OCI-LY1 (cell line): ENCODE measurements at regions not wholly inside any gene's neighbourhood (a gene's known extent, or its start where the extent isn't known, plus 50 kb on each side); places are given as distances from the start of the nearest gene placed in this dataset.

ENCODE experiments used
- EZH2 ChIP-seq: fragments of 200-600 bp; sonication (generic), shearing (Covaris generic); IDR thresholded peaks from 2 replicates; pipeline ENCODE4 v1.8.0; 2017; ENCODE audit warnings: borderline replicate concordance, mixed run types, mild to moderate bottlenecking, antibody characterized with exemption, low read length, moderate library complexity, mixed read lengths
- TF ChIP-seq, protein P1 (sequence below): fragments of 200-600 bp; sonication (generic), shearing (Covaris generic); IDR thresholded peaks from 2 replicates; pipeline ENCODE4 v1.5.1; 2017; ENCODE audit warnings: mild to moderate bottlenecking, antibody characterized with exemption, low read length, moderate library complexity, mixed read lengths

DNA sequence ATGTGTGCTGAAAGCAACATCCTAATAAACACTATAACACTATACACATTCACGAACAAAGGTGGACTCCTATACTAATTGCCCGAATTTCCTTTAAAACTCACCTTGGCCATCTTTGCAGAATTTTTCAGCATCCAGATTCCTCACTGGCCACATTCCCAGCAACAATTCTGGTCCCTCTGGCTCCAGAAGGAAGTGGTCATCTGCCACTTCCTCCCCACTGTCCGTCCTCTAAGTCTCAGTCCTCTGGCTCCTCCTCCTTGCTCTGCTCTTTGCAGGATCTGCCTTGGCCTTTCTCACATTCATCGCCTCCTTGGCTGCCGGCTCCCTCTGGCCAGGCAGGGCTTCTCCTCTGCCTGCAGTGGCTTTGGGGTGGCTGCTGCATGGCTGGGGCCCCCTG lies 426.0 kb downstream of the FUT8 start:
- TF ChIP-seq, protein P1, sequence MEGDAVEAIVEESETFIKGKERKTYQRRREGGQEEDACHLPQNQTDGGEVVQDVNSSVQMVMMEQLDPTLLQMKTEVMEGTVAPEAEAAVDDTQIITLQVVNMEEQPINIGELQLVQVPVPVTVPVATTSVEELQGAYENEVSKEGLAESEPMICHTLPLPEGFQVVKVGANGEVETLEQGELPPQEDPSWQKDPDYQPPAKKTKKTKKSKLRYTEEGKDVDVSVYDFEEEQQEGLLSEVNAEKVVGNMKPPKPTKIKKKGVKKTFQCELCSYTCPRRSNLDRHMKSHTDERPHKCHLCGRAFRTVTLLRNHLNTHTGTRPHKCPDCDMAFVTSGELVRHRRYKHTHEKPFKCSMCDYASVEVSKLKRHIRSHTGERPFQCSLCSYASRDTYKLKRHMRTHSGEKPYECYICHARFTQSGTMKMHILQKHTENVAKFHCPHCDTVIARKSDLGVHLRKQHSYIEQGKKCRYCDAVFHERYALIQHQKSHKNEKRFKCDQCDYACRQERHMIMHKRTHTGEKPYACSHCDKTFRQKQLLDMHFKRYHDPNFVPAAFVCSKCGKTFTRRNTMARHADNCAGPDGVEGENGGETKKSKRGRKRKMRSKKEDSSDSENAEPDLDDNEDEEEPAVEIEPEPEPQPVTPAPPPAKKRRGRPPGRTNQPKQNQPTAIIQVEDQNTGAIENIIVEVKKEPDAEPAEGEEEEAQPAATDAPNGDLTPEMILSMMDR: no peak
- no peak for TF ChIP-seq EZH2
